SK-N-SH (cell line): ENCODE measurements at regions not wholly inside any gene's neighbourhood (a gene's known extent, or its start where the extent isn't known, plus 50 kb on each side); places are given as distances from the start of the nearest gene placed in this dataset.

Experiments used
- CTCF ChIA-PET: fragments of 300-600, 350-600 bp; formaldehyde crosslinking; extraction: SDS; loops from one replicate; lab custom pipeline; 2021; lab: Yijun Ruan, JAX
- POLR2A ChIA-PET: fragments of 350-600 bp; sonication (Branson Sonifier 250); formaldehyde crosslinking; extraction: SDS; loops from one replicate; lab custom pipeline; 2020; ENCODE audit warnings: antibody characterized with exemption, inconsistent platforms; lab: Yijun Ruan, JAX
- DNase-seq: peaks from one replicate; pipeline ENCODE4 v3.0.0; 2012
- H2AFZ ChIP-seq: fragments of 200-600 bp; sonication (generic); 2 replicates; pipeline ENCODE4 v1.8.1; 2016; ENCODE audit warnings: antibody characterized with exemption, mild to moderate bottlenecking, low read depth
- H3F3A ChIP-seq: fragments of 200-600 bp; sonication (generic); replicated peaks from 2 replicates; pipeline ENCODE3; 2016; ENCODE audit warnings: antibody characterized with exemption, mild to moderate bottlenecking; ENCODE audit not compliant: insufficient read depth
- H3K27ac ChIP-seq, 2 experiments: fragments of 200-500 bp in 1 of 2; fragments of 200-600 bp in 1 of 2; sonication (Bioruptor generic) in 1 of 2; sonication (generic), shearing (Covaris generic) in 1 of 2; 2 replicates each; pipeline versions ENCODE4 v1.5.1 to v1.6.1; 2014 to 2016; ENCODE audit warnings: low read depth in 2 of 2, inconsistent platforms in 1 of 2, low read length in 1 of 2, mild to moderate bottlenecking in 1 of 2, mixed read lengths in 1 of 2
- H3K27me3 ChIP-seq: fragments of 200-600 bp; sonication (generic), shearing (Covaris generic); 2 replicates; pipeline ENCODE4 v1.6.1; 2016; ENCODE audit warnings: mixed run types; ENCODE audit not compliant: insufficient read depth
- H3K36me3 ChIP-seq, 2 experiments: fragments of 200-500 bp in 1 of 2; fragments of 200-600 bp in 1 of 2; sonication (Bioruptor generic) in 1 of 2; sonication (generic) in 1 of 2; replicated peaks in 1 of 2; 2 replicates each; pipeline versions ENCODE3 to v1.5.1; 2014 to 2016; ENCODE audit warnings: low read length in 1 of 2, mild to moderate bottlenecking in 1 of 2; ENCODE audit not compliant: insufficient read depth in 2 of 2, control insufficient read depth in 1 of 2
- H3K4me1 ChIP-seq, 2 experiments: fragments of 200-500 bp in 1 of 2; fragments of 200-600 bp in 1 of 2; sonication (Bioruptor generic) in 1 of 2; sonication (generic), shearing (Covaris generic) in 1 of 2; 2 replicates each; pipeline versions ENCODE4 v1.5.1 to v1.6.1; 2014 to 2016; ENCODE audit warnings: low read depth in 1 of 2, low read length in 1 of 2, mixed run types in 1 of 2; ENCODE audit not compliant: insufficient read depth in 2 of 2, control insufficient read depth in 1 of 2
- H3K4me2 ChIP-seq: fragments of 200-600 bp; sonication (generic), shearing (Covaris generic); 2 replicates; pipeline ENCODE4 v1.6.1; 2017; ENCODE audit warnings: mixed run types
- H3K4me3 ChIP-seq, 2 experiments: fragments of 200-500 bp in 1 of 2; fragments of 200-600 bp in 1 of 2; sonication (Bioruptor generic) in 1 of 2; sonication (generic), shearing (Covaris generic) in 1 of 2; 2 replicates each; pipeline versions ENCODE4 v1.5.1 to v1.8.1; 2014 to 2016; ENCODE audit warnings: low read depth in 2 of 2, inconsistent platforms in 1 of 2, low read length in 1 of 2, mild to moderate bottlenecking in 1 of 2, mixed read lengths in 1 of 2, moderate library complexity in 1 of 2
- H3K79me2 ChIP-seq: fragments of 200-600 bp; sonication (generic); 2 replicates; pipeline ENCODE4 v1.8.1; 2017; ENCODE audit warnings: mild to moderate bottlenecking; ENCODE audit not compliant: insufficient read depth
- H3K9ac ChIP-seq: fragments of 200-600 bp; sonication (generic); 2 replicates; pipeline ENCODE4 v1.6.1; 2017; ENCODE audit warnings: mixed run types
- H3K9me2 ChIP-seq: fragments of 200-600 bp; sonication (generic); 2 replicates; pipeline ENCODE4 v1.6.1; 2017; ENCODE audit warnings: mixed run types
- H3K9me3 ChIP-seq: fragments of 200-600 bp; sonication (generic); 2 replicates; pipeline ENCODE4 v1.6.1; 2017; ENCODE audit warnings: mixed run types, mild to moderate bottlenecking, moderate library complexity
- H4K20me1 ChIP-seq: fragments of 200-600 bp; sonication (generic); 2 replicates; pipeline ENCODE4 v1.6.1; 2017; ENCODE audit warnings: mild to moderate bottlenecking, mixed run types; ENCODE audit not compliant: insufficient read depth
- CHD2 ChIP-seq: fragments of 150-350 bp; IDR thresholded peaks from 2 replicates; pipeline ENCODE4 v1.6.1; 2018; ENCODE audit warnings: low read length; ENCODE audit not compliant: partially characterized antibody
- EP300 ChIP-seq, 2 experiments: IDR thresholded peaks; 2 replicates each; pipeline versions ENCODE4 v1.4.0 to v1.6.1; 2012; ENCODE audit warnings: borderline replicate concordance in 1 of 2, low read depth in 1 of 2, low read length in 1 of 2
- EZH2phosphoT487 ChIP-seq: fragments of 200-600 bp; sonication (generic); IDR thresholded peaks from 2 replicates; pipeline ENCODE4 v1.6.1; 2017; ENCODE audit warnings: low read depth, mixed run types, mild to moderate bottlenecking, antibody characterized with exemption, moderate library complexity, borderline replicate concordance
- FOSL2 ChIP-seq: IDR thresholded peaks from 2 replicates; pipeline ENCODE4 v1.4.0; 2012; ENCODE audit warnings: low read depth, mild to moderate bottlenecking, moderate library complexity, borderline replicate concordance
- GABPA ChIP-seq: IDR thresholded peaks from 2 replicates; pipeline ENCODE4 v1.4.0; 2012; ENCODE audit warnings: low read depth, mild to moderate bottlenecking
- IRF3 ChIP-seq: fragments of 150-350 bp; IDR thresholded peaks from 2 replicates; pipeline ENCODE4 v1.6.1; 2016; ENCODE audit warnings: mild to moderate bottlenecking, low read depth, low read length
- MEF2A ChIP-seq: IDR thresholded peaks from 2 replicates; pipeline ENCODE4 v1.4.0; 2012; ENCODE audit warnings: low read depth, borderline replicate concordance
- NFIC ChIP-seq: IDR thresholded peaks from 2 replicates; pipeline ENCODE4 v1.4.0; 2012; ENCODE audit warnings: borderline replicate concordance
- NRF1 ChIP-seq: IDR thresholded peaks from 2 replicates; pipeline ENCODE4 v1.6.1; 2012; ENCODE audit warnings: low read depth, mild to moderate bottlenecking, low read length
- RAD21 ChIP-seq: IDR thresholded peaks from 2 replicates; pipeline ENCODE4 v1.6.1; 2012; ENCODE audit warnings: mild to moderate bottlenecking, low read length
- RCOR1 ChIP-seq: fragments of 150-350 bp; IDR thresholded peaks from 2 replicates; pipeline ENCODE4 v1.6.1; 2017; ENCODE audit warnings: antibody characterized with exemption, low read length
- RFX5 ChIP-seq: IDR thresholded peaks from 2 replicates; pipeline ENCODE4 v1.6.1; 2012; ENCODE audit warnings: mild to moderate bottlenecking, improper control_type of control experiment, low read length
- SMC3 ChIP-seq: IDR thresholded peaks from 2 replicates; pipeline ENCODE4 v1.6.1; 2012; ENCODE audit warnings: low read depth, low read length, improper control_type of control experiment
- TCF12 ChIP-seq: IDR thresholded peaks from 2 replicates; pipeline ENCODE4 v1.4.0; 2012
- TEAD4 ChIP-seq: IDR thresholded peaks from 2 replicates; pipeline ENCODE4 v1.4.0; 2012; ENCODE audit warnings: mild to moderate bottlenecking, borderline replicate concordance; ENCODE audit not compliant: insufficient read depth
- USF1 ChIP-seq: IDR thresholded peaks from 2 replicates; pipeline ENCODE4 v1.4.0; 2012; ENCODE audit warnings: low read depth, borderline replicate concordance
- USF2 ChIP-seq: fragments of 150-350 bp; IDR thresholded peaks from 2 replicates; pipeline ENCODE4 v1.6.1; 2017; ENCODE audit warnings: antibody characterized with exemption, low read length, low read depth, borderline replicate concordance
- YY1 ChIP-seq: IDR thresholded peaks from 2 replicates; pipeline ENCODE4 v1.4.0; 2012; ENCODE audit warnings: low read depth, mild to moderate bottlenecking
- ZBTB33 ChIP-seq: IDR thresholded peaks from 2 replicates; pipeline ENCODE4 v1.4.0; 2012; ENCODE audit warnings: low read depth, borderline replicate concordance
- WGBS: methylation state at CpG from one replicate; pipeline ENCODE4 v1.1.6; 2017; ENCODE audit warnings: low lambda C conversion rate; 5-methylcytosine and 5-hydroxymethylcytosine counted together

- TF ChIP-seq USF2 (no peak), IRF3 (no peak), FOSL2 (no peak), YY1 (no peak), RFX5 (no peak), EP300 (IDR thresholded peaks at IDR 0.05; ENCODE audit: borderline replicate concordance in 1 of 2, low read depth in 1 of 2, low read length in 1 of 2) (no peak), TCF12 (no peak), GABPA (no peak), NRF1 (no peak), RAD21 (no peak), NFIC (no peak), MEF2A (no peak), ZBTB33 (no peak), RCOR1 (no peak), SMC3 (no peak), CHD2 (no peak), TEAD4 (no peak), EZH2phosphoT487 (no peak), USF1 (no peak)
- TF ChIP-seq, all 33 proteins: peak for 0
- CTCF ChIA-PET = no interaction called here
- Histone ChIP-seq H3K79me2 (no peaks in the 10 kb centered on the region), H4K20me1 (no peaks in the 10 kb centered on the region), H3K36me3 (no peaks in the 10 kb centered on the region), H2AFZ (no peak overlapping the region), H3F3A (no peaks in the 10 kb centered on the region), H3K4me1 (peaks cover 0 to 3% of the 10 kb centered on the region in 2 experiments; a peak in 1 of 4 replicates), H3K9ac (no peak overlapping the region), H3K27ac (no peak overlapping the region), H3K4me2 (no peak overlapping the region), H3K9me2 (no peaks in the 10 kb centered on the region), H3K9me3 (no peaks in the 10 kb centered on the region), H3K4me3 (no peak overlapping the region), H3K27me3 (no peaks in the 10 kb centered on the region)
- WGBS = 91% methylated on average over 6 of the region's 6 CpGs
- POLR2A ChIA-PET = no interaction called here
- no peak for DNase-seq
Measured at GRCh38 chr6:21455071-21455470, 138.5 kb upstream of the SOX4 start.
